WERI-Rb-1 (cell line): ENCODE measurements at regions not wholly inside any gene's neighbourhood (a gene's known extent, or its start where the extent isn't known, plus 50 kb on each side); places are given as distances from the start of the nearest gene placed in this dataset.

Experiments used
- DNase-seq: peaks from one replicate; pipeline ENCODE4 v3.0.0-alpha.2; 2020
- H3K27ac ChIP-seq: fragments of 250-450 bp; sonication (Bioruptor Pico); 2 replicates; pipeline ENCODE4 v1.5.1; 2020; ENCODE audit warnings: mild to moderate bottlenecking, moderate library complexity
- H3K27me3 ChIP-seq: fragments of 250-450 bp; sonication (Bioruptor Pico); 2 replicates; pipeline ENCODE4 v1.5.1; 2021; ENCODE audit warnings: mild to moderate bottlenecking, low read depth, moderate library complexity; ENCODE audit not compliant: insufficient read depth, severe bottlenecking
- H3K36me3 ChIP-seq: fragments of 250-450 bp; sonication (Bioruptor Pico); 2 replicates; pipeline ENCODE4 v1.5.1; 2020; ENCODE audit warnings: mild to moderate bottlenecking, moderate library complexity
- H3K4me3 ChIP-seq: 2 replicates; pipeline ENCODE4 v1.5.1; 2011; ENCODE audit warnings: low read depth, mild to moderate bottlenecking, control low read depth, low read length
- H3K9me3 ChIP-seq: fragments of 250-450 bp; sonication (Bioruptor Pico); 2 replicates; pipeline ENCODE4 v1.5.1; 2021; ENCODE audit warnings: mild to moderate bottlenecking, moderate library complexity; ENCODE audit not compliant: severe bottlenecking
- TF ChIP-seq, protein P1 (sequence below): IDR thresholded peaks from 2 replicates; pipeline ENCODE4 v1.5.1; 2011; ENCODE audit warnings: low read depth, mild to moderate bottlenecking, control low read depth, inconsistent platforms, low read length

DNA sequence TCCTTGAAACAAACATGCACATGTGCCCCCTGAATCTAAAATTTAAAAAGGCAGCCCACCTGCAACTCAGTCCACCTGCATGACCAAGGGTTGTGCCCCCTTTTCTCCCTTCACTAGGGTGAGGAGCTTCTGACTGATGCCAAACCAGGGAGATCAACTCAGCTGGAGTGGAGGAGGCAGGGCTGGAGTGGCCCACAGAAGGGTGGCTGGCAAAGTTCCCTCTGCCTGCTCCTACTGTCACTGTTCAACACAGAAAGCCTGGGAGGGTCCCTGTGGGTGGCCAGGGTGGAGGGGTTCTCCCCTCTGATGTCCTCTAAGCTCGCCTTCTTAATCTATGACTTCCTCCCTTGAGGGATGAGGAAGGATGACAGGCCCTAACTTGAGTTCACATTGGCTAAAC lies 55.7 kb upstream of the ANTXRL start:
- no peak for DNase-seq

GRCh38 chr10:46232084-46232483 lies 54.7 kb upstream of the ANTXRL start:
- DNase-seq = no peak
- H3K36me3 ChIP-seq = no peaks in the 10 kb centered on the region
- H3K4me3 ChIP-seq = no peak overlapping the region
- no peaks in the 10 kb centered on the region for H3K27me3 ChIP-seq
- no peak overlapping the region for H3K27ac ChIP-seq
- peaks cover 3% of the 10 kb centered on the region for H3K9me3 ChIP-seq
- TF ChIP-seq, protein P1, sequence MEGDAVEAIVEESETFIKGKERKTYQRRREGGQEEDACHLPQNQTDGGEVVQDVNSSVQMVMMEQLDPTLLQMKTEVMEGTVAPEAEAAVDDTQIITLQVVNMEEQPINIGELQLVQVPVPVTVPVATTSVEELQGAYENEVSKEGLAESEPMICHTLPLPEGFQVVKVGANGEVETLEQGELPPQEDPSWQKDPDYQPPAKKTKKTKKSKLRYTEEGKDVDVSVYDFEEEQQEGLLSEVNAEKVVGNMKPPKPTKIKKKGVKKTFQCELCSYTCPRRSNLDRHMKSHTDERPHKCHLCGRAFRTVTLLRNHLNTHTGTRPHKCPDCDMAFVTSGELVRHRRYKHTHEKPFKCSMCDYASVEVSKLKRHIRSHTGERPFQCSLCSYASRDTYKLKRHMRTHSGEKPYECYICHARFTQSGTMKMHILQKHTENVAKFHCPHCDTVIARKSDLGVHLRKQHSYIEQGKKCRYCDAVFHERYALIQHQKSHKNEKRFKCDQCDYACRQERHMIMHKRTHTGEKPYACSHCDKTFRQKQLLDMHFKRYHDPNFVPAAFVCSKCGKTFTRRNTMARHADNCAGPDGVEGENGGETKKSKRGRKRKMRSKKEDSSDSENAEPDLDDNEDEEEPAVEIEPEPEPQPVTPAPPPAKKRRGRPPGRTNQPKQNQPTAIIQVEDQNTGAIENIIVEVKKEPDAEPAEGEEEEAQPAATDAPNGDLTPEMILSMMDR = no peak

More for the DNA sequence above, 55.7 kb upstream of the ANTXRL start:
- Histone ChIP-seq H3K36me3 (no peaks in the 10 kb centered on the region), H3K4me3 (no peak overlapping the region), H3K9me3 (peaks cover 3% of the 10 kb centered on the region), H3K27ac (no peak overlapping the region), H3K27me3 (no peaks in the 10 kb centered on the region)
- TF ChIP-seq, protein P1 = no peak

- TF ChIP-seq, protein P1 = no peak
- no peak for DNase-seq
- no peaks in the 10 kb centered on the region for H3K36me3 ChIP-seq
- H3K9me3 ChIP-seq = peaks cover 3% of the 10 kb centered on the region
- H3K27ac ChIP-seq = no peak overlapping the region
- H3K4me3 ChIP-seq = no peak overlapping the region
- no peaks in the 10 kb centered on the region for H3K27me3 ChIP-seq
Measured at GRCh38 chr10:46232666-46233065, 54.1 kb upstream of the ANTXRL start.

- no peak for DNase-seq
- no peaks in the 10 kb centered on the region for H3K27me3 ChIP-seq
- peaks cover 3% of the 10 kb centered on the region for H3K9me3 ChIP-seq
- no peak overlapping the region for H3K27ac ChIP-seq
- TF ChIP-seq, protein P1 = no peak
- H3K36me3 ChIP-seq = no peaks in the 10 kb centered on the region
- H3K4me3 ChIP-seq = no peak overlapping the region
Measured at GRCh38 chr10:46233181-46233580, 53.6 kb upstream of the ANTXRL start.

DNA sequence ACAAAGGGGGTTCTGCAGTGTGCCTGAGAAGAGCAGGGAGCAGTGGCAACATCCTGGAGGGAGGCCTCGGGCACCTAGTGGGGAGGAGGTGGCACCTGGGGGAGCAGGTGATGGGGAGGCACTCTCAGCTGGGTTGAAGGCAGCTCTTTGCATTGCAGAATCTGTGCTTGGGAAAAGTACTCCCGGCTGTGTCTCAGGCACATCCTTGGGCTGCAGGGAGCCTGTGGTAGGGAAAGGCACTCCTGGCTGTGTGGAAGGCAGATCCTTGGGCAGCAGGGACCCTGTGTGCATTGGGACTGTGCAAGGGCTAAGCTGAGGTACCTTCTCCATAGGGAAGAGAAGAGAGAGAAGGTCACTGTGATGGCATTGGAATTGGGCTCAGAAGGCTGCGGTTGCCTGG lies 52.8 kb upstream of the ANTXRL start:
- H3K9me3 ChIP-seq = peaks cover 3% of the 10 kb centered on the region
- H3K27ac ChIP-seq = no peak overlapping the region
- H3K36me3 ChIP-seq = no peaks in the 10 kb centered on the region
- no peaks in the 10 kb centered on the region for H3K27me3 ChIP-seq
- H3K4me3 ChIP-seq = no peak overlapping the region
- TF ChIP-seq, protein P1 = no peak
- no peak for DNase-seq

DNA sequence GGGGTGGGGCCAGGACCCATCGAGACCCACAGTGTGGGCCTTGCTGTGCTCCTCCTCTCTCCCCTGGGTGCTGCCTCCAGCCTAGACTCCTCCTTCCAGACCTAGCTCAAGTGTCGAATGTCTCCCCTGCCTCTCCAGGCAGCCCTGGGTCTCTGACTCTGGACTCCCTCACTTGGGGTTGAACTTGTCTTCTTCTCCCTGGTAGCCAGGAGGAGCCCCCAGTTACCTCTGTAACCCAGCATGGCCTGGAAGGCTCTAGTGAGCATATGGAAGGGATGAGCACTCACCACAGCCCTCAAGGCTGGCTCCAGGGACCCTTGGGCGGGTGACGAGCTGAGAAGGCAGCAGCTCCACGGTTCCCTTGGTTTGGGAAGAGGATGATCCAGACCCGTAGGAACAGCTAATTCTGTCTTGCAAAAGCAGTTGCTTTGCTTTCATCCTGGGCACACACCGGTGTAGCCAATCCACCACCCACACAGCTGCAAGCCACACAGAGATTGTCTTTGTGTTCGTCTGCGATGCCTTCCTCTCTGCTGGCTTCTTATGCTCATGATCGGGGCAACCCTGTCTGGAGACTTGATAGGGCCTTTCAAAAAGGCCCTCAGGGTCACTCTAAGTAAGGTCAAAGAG lies 52.3 kb upstream of the ANTXRL start:
- DNase-seq = no peak
- no peak overlapping the region for H3K27ac ChIP-seq
- TF ChIP-seq, protein P1 = no peak
- H3K9me3 ChIP-seq = peaks cover under 1% of the 10 kb centered on the region
- no peaks in the 10 kb centered on the region for H3K27me3 ChIP-seq
- no peak overlapping the region for H3K4me3 ChIP-seq
- H3K36me3 ChIP-seq = no peaks in the 10 kb centered on the region
